WTC11 (cell line): ENCODE measurements at regions not wholly inside any gene's neighbourhood (a gene's known extent, or its start where the extent isn't known, plus 50 kb on each side); places are given as distances from the start of the nearest gene placed in this dataset.
A peak's percentile ranks its signal among the peaks of the same experiment; 100 is the strongest.

Experiments used
- ATAC-seq: fragments of 200-7000 bp; cut with Tn5 transposase; 2 replicates; pipeline ENCODE4 v1.10.0; 2021; ENCODE audit warnings: mild to moderate bottlenecking, moderate library complexity
- CTCF ChIA-PET: fragments of 300-600 bp; sonication (Branson Sonifier 250); formaldehyde crosslinking; loops from one replicate; lab custom pipeline; 2021; ENCODE audit warnings: antibody characterized with exemption; lab: Charles Lee
- POLR2A ChIA-PET: fragments of 350-600 bp; sonication (Branson Sonifier 250); formaldehyde crosslinking; loops from one replicate; lab custom pipeline; 2021; ENCODE audit warnings: antibody characterized with exemption; lab: Charles Lee
- DNase-seq: peaks from one replicate; pipeline ENCODE4 v3.0.0; 2021; ENCODE audit warnings: low spot score
- H3K27ac Mint-ChIP-seq: 2 replicates; pipeline ENCODE4 v1.8.0; 2021; ENCODE audit warnings: mixed read lengths
- H3K27me3 Mint-ChIP-seq: 2 replicates; pipeline ENCODE4 v1.8.0; 2021; ENCODE audit warnings: low read depth, mild to moderate bottlenecking, moderate library complexity, mixed read lengths
- H3K36me3 Mint-ChIP-seq: 2 replicates; pipeline ENCODE4 v1.8.0; 2021; ENCODE audit warnings: mixed read lengths
- H3K4me1 Mint-ChIP-seq: 2 replicates; pipeline ENCODE4 v1.8.0; 2022; ENCODE audit warnings: mixed read lengths
- H3K4me3 Mint-ChIP-seq: 2 replicates; pipeline ENCODE4 v1.8.0; 2021; ENCODE audit warnings: mild to moderate bottlenecking, moderate library complexity, mixed read lengths
- H3K9me3 Mint-ChIP-seq: 2 replicates; pipeline ENCODE4 v1.8.0; 2021; ENCODE audit warnings: mixed read lengths
- AR ChIP-seq: fragments of 250-450 bp; sonication (Bioruptor Pico); IDR thresholded peaks from 2 replicates; pipeline ENCODE4 v1.9.0; 2021; ENCODE audit warnings: mild to moderate bottlenecking
- ARID4B ChIP-seq: sonication (generic); formaldehyde crosslinking; IDR thresholded peaks from 2 replicates; pipeline ENCODE4 v1.8.0; 2023; ENCODE audit warnings: missing genetic modification reagents, mild to moderate bottlenecking, borderline replicate concordance
- ATF1 ChIP-seq: sonication (generic); formaldehyde crosslinking; IDR thresholded peaks from 2 replicates; pipeline ENCODE4 v1.8.1; 2023; ENCODE audit warnings: mild to moderate bottlenecking, moderate library complexity, missing genetic modification reagents
- CBFB ChIP-seq: sonication (generic); formaldehyde crosslinking; IDR thresholded peaks from 2 replicates; pipeline ENCODE4 v1.8.1; 2022; ENCODE audit warnings: mild to moderate bottlenecking, low read depth, missing genetic modification reagents
- CREB1 ChIP-seq: sonication (generic); formaldehyde crosslinking; IDR thresholded peaks from 2 replicates; pipeline ENCODE4 v1.8.0; 2023; ENCODE audit warnings: mild to moderate bottlenecking, missing genetic modification reagents
- EMX1 ChIP-seq: fragments of 250-450 bp; sonication (Bioruptor Pico); IDR thresholded peaks from 2 replicates; pipeline ENCODE4 v1.8.0; 2021; ENCODE audit warnings: mild to moderate bottlenecking
- ETV6 ChIP-seq: sonication (generic); formaldehyde crosslinking; IDR thresholded peaks from 2 replicates; pipeline ENCODE4 v1.8.1; 2022; ENCODE audit warnings: mild to moderate bottlenecking, missing genetic modification reagents
- FOXJ3 ChIP-seq: sonication (generic); formaldehyde crosslinking; IDR thresholded peaks from 2 replicates; pipeline ENCODE4 v1.9.0; 2021; ENCODE audit warnings: missing genetic modification reagents, mild to moderate bottlenecking, borderline replicate concordance
- GABPB1 ChIP-seq: sonication (generic); formaldehyde crosslinking; IDR thresholded peaks from 2 replicates; pipeline ENCODE4 v1.8.1; 2023; ENCODE audit warnings: mild to moderate bottlenecking, missing genetic modification reagents
- IRF2 ChIP-seq: sonication (generic); formaldehyde crosslinking; IDR thresholded peaks from 2 replicates; pipeline ENCODE4 v1.8.0; 2022; ENCODE audit warnings: low read depth, missing genetic modification reagents, borderline replicate concordance
- KAT7 ChIP-seq: sonication (generic); formaldehyde crosslinking; IDR thresholded peaks from 2 replicates; pipeline ENCODE4 v1.8.1; 2023; ENCODE audit warnings: missing genetic modification reagents, mild to moderate bottlenecking, borderline replicate concordance
- MLX ChIP-seq: sonication (generic); formaldehyde crosslinking; IDR thresholded peaks from 2 replicates; pipeline ENCODE4 v1.8.1; 2023; ENCODE audit warnings: mild to moderate bottlenecking, missing genetic modification reagents, moderate library complexity
- NFATC4 ChIP-seq: fragments of 250-450 bp; sonication (Bioruptor Pico); IDR thresholded peaks from 2 replicates; pipeline ENCODE4 v1.9.0; 2021; ENCODE audit warnings: mild to moderate bottlenecking
- NR3C1 ChIP-seq: sonication (generic); formaldehyde crosslinking; conservative IDR thresholded peaks from 2 replicates; pipeline ENCODE4 v1.8.1; 2023; ENCODE audit warnings: low read depth, mild to moderate bottlenecking, missing genetic modification reagents
- PREB ChIP-seq: sonication (generic); formaldehyde crosslinking; IDR thresholded peaks from 2 replicates; pipeline ENCODE4 v1.8.1; 2022; ENCODE audit warnings: mild to moderate bottlenecking, missing genetic modification reagents, moderate library complexity, borderline replicate concordance
- RELA ChIP-seq: sonication (generic); formaldehyde crosslinking; IDR thresholded peaks from 2 replicates; pipeline ENCODE4 v1.8.1; 2022; ENCODE audit warnings: missing genetic modification reagents, mild to moderate bottlenecking, borderline replicate concordance
- SP1 ChIP-seq: sonication (generic); formaldehyde crosslinking; conservative IDR thresholded peaks from 2 replicates; pipeline ENCODE4 v1.8.1; 2022; ENCODE audit warnings: missing genetic modification reagents
- TEAD4 ChIP-seq: sonication (generic); formaldehyde crosslinking; IDR thresholded peaks from 2 replicates; pipeline ENCODE4 v1.8.0; 2022; ENCODE audit warnings: mild to moderate bottlenecking, missing genetic modification reagents
- TP53 ChIP-seq: sonication (generic); formaldehyde crosslinking; IDR thresholded peaks from 2 replicates; pipeline ENCODE4 v1.8.1; 2023; ENCODE audit warnings: mild to moderate bottlenecking, missing genetic modification reagents
- USF1 ChIP-seq: sonication (generic); formaldehyde crosslinking; IDR thresholded peaks from 2 replicates; pipeline ENCODE4 v1.8.0; 2022; ENCODE audit warnings: mild to moderate bottlenecking, missing genetic modification reagents
- USF2 ChIP-seq: sonication (generic); formaldehyde crosslinking; IDR thresholded peaks from 2 replicates; pipeline ENCODE4 v1.8.1; 2023; ENCODE audit warnings: mild to moderate bottlenecking, missing genetic modification reagents, moderate library complexity
- ZNF138 ChIP-seq: sonication (generic); formaldehyde crosslinking; conservative IDR thresholded peaks from 2 replicates; pipeline ENCODE4 v1.8.1; 2022; ENCODE audit warnings: mild to moderate bottlenecking, moderate library complexity, missing genetic modification reagents
- ZNF232 ChIP-seq: sonication (generic); formaldehyde crosslinking; IDR thresholded peaks from 2 replicates; pipeline ENCODE4 v1.8.0; 2022; ENCODE audit warnings: mild to moderate bottlenecking, missing genetic modification reagents
- ZNF423 ChIP-seq: fragments of 250-450 bp; sonication (Bioruptor Pico); IDR thresholded peaks from 2 replicates; pipeline ENCODE4 v2.1.2; 2022; ENCODE audit warnings: mild to moderate bottlenecking, moderate library complexity

- Mint-ChIP-seq H3K4me3 (no peak overlapping the region), H3K9me3 (peaks cover 5% of the 10 kb centered on the region; the same call in 1 of the 2 replicates), H3K27me3 (peaks cover 3% of the 10 kb centered on the region), H3K4me1 (peaks cover 27% of the 10 kb centered on the region), H3K36me3 (peaks cover 5% of the 10 kb centered on the region; the same call in 1 of the 2 replicates)
- CTCF ChIA-PET, result no interaction called here
- DNase-seq (no peak), ATAC-seq (no peak)
- POLR2A ChIA-PET, result no interaction called here
- no peak for TF ChIP-seq ZNF423 (CRISPR knock-in tag)
- no peak for TF ChIP-seq FOXJ3
- TF ChIP-seq USF1 (CRISPR knock-in tag), result no peak
- TF ChIP-seq, all 79 proteins: peak for 0
- no peak overlapping the region for H3K27ac Mint-ChIP-seq
Measured at GRCh38 chr14:65279510-65279909, 133.0 kb upstream of the FUT8 start.

GRCh38 chr14:65279958-65280357 lies 132.6 kb upstream of the FUT8 start:
- Mint-ChIP-seq H3K4me1 (peaks cover 27% of the 10 kb centered on the region), H3K27me3 (peaks cover 3% of the 10 kb centered on the region), H3K27ac (no peak overlapping the region), H3K36me3 (peaks cover 5% of the 10 kb centered on the region; the same call in 1 of the 2 replicates), H3K9me3 (peaks cover 5% of the 10 kb centered on the region; the same call in 1 of the 2 replicates), H3K4me3 (no peak overlapping the region)
- CTCF ChIA-PET, result no interaction called here
- POLR2A ChIA-PET, result no interaction called here
- DNase-seq (no peak), ATAC-seq (no peak)
- TF ChIP-seq IRF2 (CRISPR knock-in tag) (no peak), PREB (no peak), USF2 (CRISPR knock-in tag) (no peak), ZNF232 (CRISPR knock-in tag) (no peak), TEAD4 (CRISPR knock-in tag) (no peak), GABPB1 (CRISPR knock-in tag) (no peak), ARID4B (CRISPR knock-in tag) (no peak), SP1 (no peak)

GRCh38 chr14:65280653-65281052 lies 131.9 kb upstream of the FUT8 start:
- Mint-ChIP-seq H3K27me3 (peaks cover 3% of the 10 kb centered on the region), H3K27ac (no peak overlapping the region; the same call in 1 of the 2 replicates), H3K36me3 (peaks cover 5% of the 10 kb centered on the region; the same call in 1 of the 2 replicates), H3K4me1 (peaks cover 27% of the 10 kb centered on the region), H3K9me3 (peaks cover 5% of the 10 kb centered on the region; the same call in 1 of the 2 replicates), H3K4me3 (peak overlapping the region; percentile 20; the same call in 1 of the 2 replicates)
- ChIA-PET CTCF (no interaction called here), POLR2A (interaction anchor here (0.6 kb wide), 1 partner anchor 17 kb away, joined by 3 read pairs; no protein-coding TSS in a partner anchor)
- DNase-seq (no peak), ATAC-seq (no peak)
- TF ChIP-seq ZNF138 (CRISPR knock-in tag) (no peak), CREB1 (CRISPR knock-in tag) (no peak), AR (CRISPR knock-in tag) (no peak), ETV6 (CRISPR knock-in tag) (no peak), TP53 (no peak), NFATC4 (CRISPR knock-in tag) (no peak), MLX (CRISPR knock-in tag) (no peak), CBFB (no peak), NR3C1 (CRISPR knock-in tag) (no peak), KAT7 (no peak), RELA (CRISPR knock-in tag) (no peak), EMX1 (no peak), ATF1 (CRISPR knock-in tag) (no peak)
